ENCODE measurements at regions not wholly inside any gene's neighbourhood (a gene's known extent, or its start where the extent isn't known, plus 50 kb on each side); places are given as distances from the start of the nearest gene placed in this dataset.

- BruUV-seq (replicated peaks): no TSS peak
- Histone ChIP-seq H3K9me3 (replicated peaks; ENCODE audit: control insufficient read depth, insufficient read depth, low read length) (no peaks in the 10 kb centered on the region), H3K27ac (ENCODE audit: insufficient read depth, low read depth, low read length) (no peak overlapping the region), H3K27me3 (ENCODE audit: control insufficient read depth in 2 of 2, insufficient read depth in 2 of 2, low read length in 2 of 2) (no peaks in the 10 kb centered on the region), H3K9me1 (replicated peaks; ENCODE audit: control insufficient read depth, extremely low read depth, insufficient read depth, low read length) (no peaks in the 10 kb centered on the region), H3K4me3 (replicated peaks in 1 of 3; ENCODE audit: insufficient read depth in 1 of 3, low read depth in 1 of 3, low read length in 3 of 3) (no peak overlapping the region), H3K4me2 (ENCODE audit: insufficient read depth, low read length) (no peak overlapping the region), H3K4me1 (ENCODE audit: control insufficient read depth, extremely low read depth, insufficient read depth, low read length) (no peaks in the 10 kb centered on the region), H3K9ac (replicated peaks; ENCODE audit: extremely low read depth, insufficient read depth, low read length) (no peak overlapping the region), H2AFZ (ENCODE audit: low read depth, low read length) (peak overlapping the region; percentile 42), H3K36me3 (ENCODE audit: control insufficient read depth in 2 of 2, extremely low read depth in 1 of 2, insufficient read depth in 2 of 2, low read length in 2 of 2) (no peaks in the 10 kb centered on the region), H4K20me1 (replicated peaks; ENCODE audit: control insufficient read depth, extremely low read depth, insufficient read depth, low read length) (no peaks in the 10 kb centered on the region), H3K79me2 (ENCODE audit: control insufficient read depth, insufficient read depth, low read length) (no peaks in the 10 kb centered on the region)
- TF ChIP-seq MYC (IDR thresholded peaks at IDR 0.05; ENCODE audit: low read depth, low read length): no peak
- TF ChIP-seq MAX (IDR thresholded peaks at IDR 0.05; ENCODE audit: insufficient read depth, insufficient read length): no peak
- no peak for TF ChIP-seq POLR2A (IDR thresholded peaks at IDR 0.05; ENCODE audit: low read depth, low read length)
- no peak for TF ChIP-seq FOS (IDR thresholded peaks at IDR 0.05; ENCODE audit: borderline replicate concordance, insufficient read depth, low read length)
- no peak for TF ChIP-seq POLR2AphosphoS5 (IDR thresholded peaks at IDR 0.05; ENCODE audit: insufficient read depth, low read depth, low read length)
- no peak for TF ChIP-seq GATA2 (IDR thresholded peaks at IDR 0.05; ENCODE audit: insufficient read depth, insufficient read length, low read depth, low read length)
- TF ChIP-seq EZH2 (IDR thresholded peaks at IDR 0.05; ENCODE audit: borderline replicate concordance, low read depth, low read length, severe bottlenecking): no peak
- TF ChIP-seq JUN (IDR thresholded peaks at IDR 0.05; ENCODE audit: borderline replicate concordance, insufficient read depth, insufficient read length, low read depth): no peak
- no peak for TF ChIP-seq CTCF (IDR thresholded peaks at IDR 0.05; ENCODE audit: extremely low read depth in 1 of 2, insufficient read depth in 1 of 2, low read depth in 1 of 2, low read length in 2 of 2)
- dilution Hi-C loops (cut with MboI; ENCODE audit: extremely low pct_ligation_motif_present, low sequenced_read_pairs) (no loop called here), intact Hi-C loops (cut with micrococcal nuclease) (no loop called here)
- POLR2A ChIA-PET: no interaction called here
- CTCF ChIA-PET: no interaction called here
- FAIRE-seq: no peak
- no peak for DNase-seq (ENCODE audit: low read depth, low spot score)
Measured at GRCh38 chr13:76696370-76696769, 189.8 kb downstream of the KCTD12 start.

Measured in endothelial cell of umbilical vein (primary cell).